WTC11 (cell line): ENCODE measurements at regions not wholly inside any gene's neighbourhood (a gene's known extent, or its start where the extent isn't known, plus 50 kb on each side); places are given as distances from the start of the nearest gene placed in this dataset.
"Not testable (repeated sequence)": the region's sequence is repeated elsewhere in the genome, so short reads cannot be mapped to it uniquely, and the experiment has no call there.

Experiments
- ATAC-seq: fragments of 200-7000 bp; cut with Tn5 transposase; 2 replicates; pipeline ENCODE4 v1.10.0; 2021; ENCODE audit warnings: mild to moderate bottlenecking, moderate library complexity
- CTCF ChIA-PET: fragments of 300-600 bp; sonication (Branson Sonifier 250); formaldehyde crosslinking; loops from one replicate; lab custom pipeline; 2021; ENCODE audit warnings: antibody characterized with exemption; lab: Charles Lee
- POLR2A ChIA-PET: fragments of 350-600 bp; sonication (Branson Sonifier 250); formaldehyde crosslinking; loops from one replicate; lab custom pipeline; 2021; ENCODE audit warnings: antibody characterized with exemption; lab: Charles Lee
- DNase-seq: peaks from one replicate; pipeline ENCODE4 v3.0.0; 2021; ENCODE audit warnings: low spot score
- H3K27ac Mint-ChIP-seq: 2 replicates; pipeline ENCODE4 v1.8.0; 2021; ENCODE audit warnings: mixed read lengths
- H3K27me3 Mint-ChIP-seq: 2 replicates; pipeline ENCODE4 v1.8.0; 2021; ENCODE audit warnings: low read depth, mild to moderate bottlenecking, moderate library complexity, mixed read lengths
- H3K36me3 Mint-ChIP-seq: 2 replicates; pipeline ENCODE4 v1.8.0; 2021; ENCODE audit warnings: mixed read lengths
- H3K4me1 Mint-ChIP-seq: 2 replicates; pipeline ENCODE4 v1.8.0; 2022; ENCODE audit warnings: mixed read lengths
- H3K4me3 Mint-ChIP-seq: 2 replicates; pipeline ENCODE4 v1.8.0; 2021; ENCODE audit warnings: mild to moderate bottlenecking, moderate library complexity, mixed read lengths
- H3K9me3 Mint-ChIP-seq: 2 replicates; pipeline ENCODE4 v1.8.0; 2021; ENCODE audit warnings: mixed read lengths
- AR ChIP-seq: fragments of 250-450 bp; sonication (Bioruptor Pico); IDR thresholded peaks from 2 replicates; pipeline ENCODE4 v1.9.0; 2021; ENCODE audit warnings: mild to moderate bottlenecking
- ARID4B ChIP-seq: sonication (generic); formaldehyde crosslinking; IDR thresholded peaks from 2 replicates; pipeline ENCODE4 v1.8.0; 2023; ENCODE audit warnings: missing genetic modification reagents, mild to moderate bottlenecking, borderline replicate concordance
- CREM ChIP-seq: sonication (generic); formaldehyde crosslinking; IDR thresholded peaks from 2 replicates; pipeline ENCODE4 v1.8.1; 2022; ENCODE audit warnings: mild to moderate bottlenecking, missing genetic modification reagents, moderate library complexity
- CTCF ChIP-seq: fragments of 200-600 bp; IDR thresholded peaks from 2 replicates; pipeline ENCODE4 v1.8.0; 2022; ENCODE audit warnings: antibody characterized with exemption
- ESRRA ChIP-seq: sonication (generic); formaldehyde crosslinking; IDR thresholded peaks from 2 replicates; pipeline ENCODE4 v1.8.1; 2022; ENCODE audit warnings: mild to moderate bottlenecking, missing genetic modification reagents, borderline replicate concordance
- FOXP4 ChIP-seq: sonication (generic); formaldehyde crosslinking; IDR thresholded peaks from 2 replicates; pipeline ENCODE4 v1.8.0; 2022; ENCODE audit warnings: mild to moderate bottlenecking, missing genetic modification reagents
- HMGA2 ChIP-seq: fragments of 250-450 bp; sonication (Bioruptor Pico); IDR thresholded peaks from 2 replicates; pipeline ENCODE4 v1.4.0; 2021; ENCODE audit warnings: mild to moderate bottlenecking, moderate library complexity
- KAT7 ChIP-seq: sonication (generic); formaldehyde crosslinking; IDR thresholded peaks from 2 replicates; pipeline ENCODE4 v1.8.1; 2023; ENCODE audit warnings: missing genetic modification reagents, mild to moderate bottlenecking, borderline replicate concordance
- MAX ChIP-seq: sonication (generic); formaldehyde crosslinking; IDR thresholded peaks from 2 replicates; pipeline ENCODE4 v1.8.0; 2022; ENCODE audit warnings: mild to moderate bottlenecking, missing genetic modification reagents
- MYBL2 ChIP-seq: sonication (generic); formaldehyde crosslinking; IDR thresholded peaks from 2 replicates; pipeline ENCODE4 v1.8.1; 2023; ENCODE audit warnings: mild to moderate bottlenecking, moderate library complexity, missing genetic modification reagents
- NR2C2 ChIP-seq: sonication (generic); formaldehyde crosslinking; IDR thresholded peaks from 2 replicates; pipeline ENCODE4 v1.8.0; 2022; ENCODE audit warnings: mild to moderate bottlenecking, missing genetic modification reagents
- PRRX2 ChIP-seq: fragments of 250-450 bp; sonication (Bioruptor Pico); IDR thresholded peaks from 2 replicates; pipeline ENCODE4 v1.8.0; 2021; ENCODE audit warnings: mild to moderate bottlenecking
- SP1 ChIP-seq: sonication (generic); formaldehyde crosslinking; conservative IDR thresholded peaks from 2 replicates; pipeline ENCODE4 v1.8.1; 2022; ENCODE audit warnings: missing genetic modification reagents
- ZNF121 ChIP-seq: sonication (generic); formaldehyde crosslinking; IDR thresholded peaks from 2 replicates; pipeline ENCODE4 v1.8.0; 2023; ENCODE audit warnings: missing genetic modification reagents
- ZNF423 ChIP-seq: fragments of 250-450 bp; sonication (Bioruptor Pico); IDR thresholded peaks from 2 replicates; pipeline ENCODE4 v2.1.2; 2022; ENCODE audit warnings: mild to moderate bottlenecking, moderate library complexity
- ZNF512 ChIP-seq: sonication (generic); formaldehyde crosslinking; IDR thresholded peaks from 2 replicates; pipeline ENCODE4 v1.8.1; 2022; ENCODE audit warnings: missing genetic modification reagents, borderline replicate concordance

- TF ChIP-seq ARID4B (CRISPR knock-in tag), result no peak
- no peak for TF ChIP-seq FOXP4 (CRISPR knock-in tag)
- no peak for TF ChIP-seq AR (CRISPR knock-in tag)
- TF ChIP-seq ZNF121 (CRISPR knock-in tag), result no peak
- no peak for TF ChIP-seq CREM (CRISPR knock-in tag)
- TF ChIP-seq HMGA2 (CRISPR knock-in tag), result no peak
- TF ChIP-seq NR2C2 (CRISPR knock-in tag), result no peak
- no peak for TF ChIP-seq CTCF
- no peak for TF ChIP-seq ESRRA (CRISPR knock-in tag)
Measured at GRCh38 chr2:40666398-40666797, 214.5 kb upstream of the SLC8A1 start.

GRCh38 chr2:40668425-40668824 lies 216.5 kb upstream of the SLC8A1 start:
- Mint-ChIP-seq H3K9me3 (peaks cover 19% of the 10 kb centered on the region), H3K27me3 (no peaks in the 10 kb centered on the region), H3K27ac (no peak overlapping the region), H3K4me1 (no peaks in the 10 kb centered on the region), H3K4me3 (no peak overlapping the region), H3K36me3 (0 out of 2 replicates have a peak, but pooled peaks cover 6% of the 10 kb centered on the region)
- POLR2A ChIA-PET, result no interaction called here
- TF ChIP-seq MAX (CRISPR knock-in tag), result no peak
- no peak for TF ChIP-seq AR (CRISPR knock-in tag)
- no peak for TF ChIP-seq KAT7 (CRISPR knock-in tag)
- TF ChIP-seq MYBL2 (CRISPR knock-in tag), result no peak
- no peak for TF ChIP-seq ZNF512 (CRISPR knock-in tag)
- TF ChIP-seq ZNF423, result no peak
- TF ChIP-seq SP1 (CRISPR knock-in tag), result no peak
- no peak for TF ChIP-seq ZNF121 (CRISPR knock-in tag)
- no peak for TF ChIP-seq CREM (CRISPR knock-in tag)
- no peak for TF ChIP-seq PRRX2
- CTCF ChIA-PET, result no interaction called here
- ATAC-seq, result no peak
- DNase-seq, result no peak

More at GRCh38 chr2:40666398-40666797, 214.5 kb upstream of the SLC8A1 start:
- ATAC-seq, result no peak
- no peaks in the 10 kb centered on the region for H3K36me3 Mint-ChIP-seq
- no peak for DNase-seq
- POLR2A ChIA-PET, result no interaction called here
- no peak overlapping the region for H3K4me3 Mint-ChIP-seq
- H3K4me1 Mint-ChIP-seq, result no peaks in the 10 kb centered on the region
- no peaks in the 10 kb centered on the region for H3K9me3 Mint-ChIP-seq
- no peaks in the 10 kb centered on the region for H3K27me3 Mint-ChIP-seq
- H3K27ac Mint-ChIP-seq, result no peak overlapping the region
- CTCF ChIA-PET, result no interaction called here

GRCh38 chr2:40676134-40676790 lies 224.4 kb upstream of the SLC8A1 start:
- H3K4me1 Mint-ChIP-seq, CTCF ChIA-PET, ATAC-seq, H3K27ac Mint-ChIP-seq, DNase-seq, H3K4me3 Mint-ChIP-seq, H3K27me3 Mint-ChIP-seq, POLR2A ChIA-PET: not testable (repeated sequence)
- Mint-ChIP-seq H3K9me3 (peaks cover 57% of the 10 kb centered on the region), H3K36me3 (peaks cover 26% of the 10 kb centered on the region)
